Heart left ventricle (tissue), 16 donors: ENCODE measurements at regions not wholly inside any gene's neighbourhood (a gene's known extent, or its start where the extent isn't known, plus 50 kb on each side); places are given as distances from the start of the nearest gene placed in this dataset.

ENCODE experiments used
- ATAC-seq, 4 donors: fragments of 200-7000 bp; cut with Tn5 transposase; one replicate each; pipeline ENCODE4 v1.9.1; 2020 to 2022; ENCODE audit warnings: moderate library complexity in 4 of 4, mild to moderate bottlenecking in 3 of 4, moderate number of reproducible peaks in 1 of 4
- DNase-seq, 5 donors: peaks; one replicate each; pipeline ENCODE4 v3.0.0-alpha.2; 2020
- H3K27ac ChIP-seq, 12 donors: fragments of 200-600 bp; sonication (generic) in 4 of 12; one replicate each; pipeline versions ENCODE4 v1.5.0 to v1.8.0; 2016 to 2022; ENCODE audit warnings: mild to moderate bottlenecking in 2 of 12
- H3K27me3 ChIP-seq, 9 donors: fragments of 200-600 bp; sonication (generic) in 2 of 9; one replicate each; pipeline versions ENCODE4 v1.5.1 to v1.8.0; 2016 to 2022; ENCODE audit warnings: mild to moderate bottlenecking in 3 of 9
- H3K36me3 ChIP-seq, 9 donors: fragments of 200-600 bp; sonication (generic) in 2 of 9; one replicate each; pipeline versions ENCODE4 v1.5.0 to v1.8.0; 2018 to 2022; ENCODE audit warnings: mild to moderate bottlenecking in 2 of 9
- H3K4me1 ChIP-seq, 12 donors: fragments of 200-600 bp; sonication (generic) in 4 of 12; one replicate each; pipeline versions ENCODE4 v1.5.0 to v1.8.0; 2016 to 2022; ENCODE audit warnings: mild to moderate bottlenecking in 3 of 12
- H3K4me3 ChIP-seq, 12 donors: fragments of 200-600 bp; sonication (generic) in 4 of 12; one replicate each; pipeline versions ENCODE4 v1.5.0 to v1.8.0; 2017 to 2022; ENCODE audit warnings: mild to moderate bottlenecking in 9 of 12, moderate library complexity in 4 of 12
- H3K9me3 ChIP-seq, 12 donors: fragments of 200-600 bp; sonication (generic) in 4 of 12; one replicate each; pipeline versions ENCODE4 v1.5.0 to v1.8.0; 2016 to 2022; ENCODE audit warnings: mild to moderate bottlenecking in 1 of 12
- CTCF ChIP-seq, 12 donors: fragments of 200-600 bp; sonication (generic) in 4 of 12; IDR thresholded peaks; one replicate each; pipeline versions ENCODE4 v1.5.0 to v1.8.0; 2018 to 2022; ENCODE audit warnings: antibody characterized with exemption in 12 of 12, mild to moderate bottlenecking in 5 of 12
- POLR2A ChIP-seq, 2 donors: fragments of 450-650 bp; IDR thresholded peaks; one replicate each; pipeline ENCODE4 v1.6.1; 2017; ENCODE audit warnings: antibody characterized with exemption in 2 of 2, mild to moderate bottlenecking in 2 of 2, moderate library complexity in 2 of 2
- WGBS, 4 donors: extraction: QIAGEN DNeasy Blood & Tissue Kit in 2 of 4; methylation state at CpG; one replicate each; pipeline versions ENCODE4 v1.1.5 to v1.1.7; 2013 to 2018; 5-methylcytosine and 5-hydroxymethylcytosine counted together
- intact Hi-C, 10 donors: fragments of 100-400 bp; cut with DNase I; formaldehyde crosslinking; loops; one replicate each; pipeline versions ENCODE4 v1.11.1 to v1.14.2; 2022
- donor health status: ischemic (EF 13 %, LVEDD 7.1; RV severe dilation, severe dysfunction).
- donor health status: healthy with polysubstance abuse.
- donor health status: DM: no; HTN: yes; CAD: no.
- donor health status: DM: no; HTN: no; CAD: no.
- donor health status: ischemic (EF 25% LVEDD 6.9; RV normal size, moderate dysfunction).
- donor health status: ischemic (EF 25% LVEDD 5.7; RV mildly dilated, moderate dysfunction).
- donor health status: healthy.
- donor health status: DM: yes; HTN: yes; CAD: no.
- donor health status: ischemic (EF 35%, LVEDD 5.7; RV mildly dilated, moderate dysfunction).
- donor health status: nonischemic (EF 11% LVEDD 7.7; RV severe dilation, severe dysfunction).
- donor health status: DM: yes; HTN: yes; CAD: no.
- donor health status: PGD.
- donor health status: ischemic (EF 29% LVEDD 5.4; RV normal size, mild dysfunction).
- donor health status: nonischemic (EF 23%, LVEDD 6.1; RV moderate dilation, normal function).

GRCh38 chr7:41219276-41219675, 483.6 kb downstream of the INHBA start:
- H3K27me3 ChIP-seq = no peaks in the 10 kb centered on the region
- 32 to 55% (median 44%) methylated on average over 2 of the region's 2 CpGs for WGBS, 4 donors
- no peak overlapping the region for H3K27ac ChIP-seq
- H3K4me1 ChIP-seq = no peaks in the 10 kb centered on the region
- DNase-seq (no peak), ATAC-seq (no peak)
- H3K36me3 ChIP-seq = no peaks in the 10 kb centered on the region
- TF ChIP-seq POLR2A (IDR thresholded peaks at IDR 0.05) (no peak), CTCF (IDR thresholded peaks at IDR 0.05) (no peak)
- no peaks in the 10 kb centered on the region for H3K9me3 ChIP-seq
- intact Hi-C loops = no loop called here
- no peak overlapping the region for H3K4me3 ChIP-seq

GRCh38 chr7:41217306-41217705, 485.6 kb downstream of the INHBA start:
- TF ChIP-seq POLR2A (IDR thresholded peaks at IDR 0.05) = no peak
- no peak for TF ChIP-seq CTCF (IDR thresholded peaks at IDR 0.05)
- no peak for ATAC-seq
- no peak overlapping the region for H3K4me3 ChIP-seq
- 83 to 88% (median 86%) methylated on average over 3 of the region's 3 CpGs for WGBS, 4 donors
- no peaks in the 10 kb centered on the region for H3K27me3 ChIP-seq
- no peaks in the 10 kb centered on the region for H3K9me3 ChIP-seq
- no peaks in the 10 kb centered on the region for H3K4me1 ChIP-seq
- H3K36me3 ChIP-seq = no peaks in the 10 kb centered on the region
- no peak for DNase-seq
- no peak overlapping the region for H3K27ac ChIP-seq
- intact Hi-C loops = no loop called here

- H3K36me3 ChIP-seq = no peaks in the 10 kb centered on the region
- H3K27me3 ChIP-seq = no peaks in the 10 kb centered on the region
- no peak for DNase-seq
- no peak overlapping the region for H3K27ac ChIP-seq
- intact Hi-C loops = no loop called here
- H3K4me1 ChIP-seq = no peaks in the 10 kb centered on the region
- no peak for ATAC-seq
- no peak overlapping the region for H3K4me3 ChIP-seq
- 70 to 82% (median 75%) methylated on average over 9 of the region's 9 CpGs for WGBS, 4 donors
- TF ChIP-seq CTCF (IDR thresholded peaks at IDR 0.05) = no peak
- H3K9me3 ChIP-seq = no peaks in the 10 kb centered on the region
Observed at GRCh38 chr7:41207141-41207540, 495.7 kb downstream of the INHBA start.

GRCh38 chr7:41206267-41206666, 496.6 kb downstream of the INHBA start:
- H3K27ac ChIP-seq = no peak overlapping the region
- no peaks in the 10 kb centered on the region for H3K27me3 ChIP-seq
- no peak for TF ChIP-seq CTCF (IDR thresholded peaks at IDR 0.05)
- no peak for TF ChIP-seq POLR2A (IDR thresholded peaks at IDR 0.05)
- DNase-seq = no peak
- H3K4me1 ChIP-seq = no peaks in the 10 kb centered on the region
- no peaks in the 10 kb centered on the region for H3K36me3 ChIP-seq
- ATAC-seq = no peak
- no peak overlapping the region for H3K4me3 ChIP-seq
- H3K9me3 ChIP-seq = no peaks in the 10 kb centered on the region
- WGBS, 4 donors = 71 to 79% (median 75%) methylated on average over 2 of the region's 2 CpGs
- intact Hi-C loops = no loop called here
